GM19463 (cell line): ENCODE measurements at regions not wholly inside any gene's neighbourhood (a gene's known extent, or its start where the extent isn't known, plus 50 kb on each side); places are given as distances from the start of the nearest gene placed in this dataset.

Source experiments
- ATAC-seq: cut with Tn5 transposase; IDR thresholded peaks from one replicate; pipeline ENCODE4 v1.9.1; 2021; ENCODE audit warnings: mild to moderate bottlenecking, moderate library complexity; ENCODE audit not compliant: unreplicated experiment

- no peak for ATAC-seq
Measured at GRCh38 chr4:79472036-79472435, 64.0 kb upstream of the GK2 start.

- ATAC-seq, result no peak
Measured at GRCh38 chr4:79471309-79471708, 63.3 kb upstream of the GK2 start.

GRCh38 chr4:79467246-79467932 lies 59.4 kb upstream of the GK2 start:
- no peak for ATAC-seq

GRCh38 chr4:79466621-79467020 lies 58.6 kb upstream of the GK2 start:
- no peak for ATAC-seq
